HL-60 (cell line): ENCODE measurements at regions not wholly inside any gene's neighbourhood (a gene's known extent, or its start where the extent isn't known, plus 50 kb on each side); places are given as distances from the start of the nearest gene placed in this dataset.

Source experiments
- CTCF ChIP-seq: IDR thresholded peaks from one replicate; pipeline ENCODE4 v1.5.1; 2011; ENCODE audit warnings: low read length, control low read depth, inconsistent platforms; ENCODE audit not compliant: insufficient read depth
- POLR2AphosphoS5 ChIP-seq: IDR thresholded peaks from 2 replicates; pipeline ENCODE4 v1.6.1; 2012; ENCODE audit warnings: low read depth
- REST ChIP-seq: IDR thresholded peaks from 2 replicates; pipeline ENCODE4 v1.6.1; 2012; ENCODE audit warnings: low read depth; ENCODE audit not compliant: insufficient replicate concordance

DNA sequence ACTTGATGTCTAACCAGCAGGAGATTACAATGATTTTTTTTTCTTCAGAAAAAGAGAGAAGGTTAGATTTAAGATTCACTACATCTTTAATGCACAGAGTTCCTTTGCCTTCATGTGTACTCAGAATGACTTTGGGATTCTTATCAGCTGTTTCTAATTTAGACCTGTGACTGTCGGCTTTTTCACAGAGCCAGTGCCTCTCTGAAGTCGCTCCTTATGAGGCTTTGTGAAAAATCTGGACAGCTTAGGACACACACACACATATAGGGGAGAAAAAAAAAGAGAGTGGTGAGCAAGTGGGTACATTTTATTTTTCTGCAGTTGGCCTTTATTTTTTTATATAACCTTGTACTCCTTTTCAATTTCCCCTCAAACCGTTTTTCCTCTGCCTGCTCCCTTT, 893.1 kb upstream of the CELF4 start:
- TF ChIP-seq CTCF (no peak), POLR2AphosphoS5 (no peak), REST (no peak)
